Erythroblast (primary cell): ENCODE measurements at regions not wholly inside any gene's neighbourhood (a gene's known extent, or its start where the extent isn't known, plus 50 kb on each side); places are given as distances from the start of the nearest gene placed in this dataset.

Experiments
- GATA1 ChIP-seq: IDR thresholded peaks from 2 replicates; pipeline ENCODE4 v1.6.1; 2011; ENCODE audit warnings: low read depth, mild to moderate bottlenecking, control low read depth, low read length, moderate library complexity
- POLR2A ChIP-seq: IDR thresholded peaks from 2 replicates; pipeline ENCODE4 v1.6.1; 2011; ENCODE audit warnings: mild to moderate bottlenecking, low read length

DNA sequence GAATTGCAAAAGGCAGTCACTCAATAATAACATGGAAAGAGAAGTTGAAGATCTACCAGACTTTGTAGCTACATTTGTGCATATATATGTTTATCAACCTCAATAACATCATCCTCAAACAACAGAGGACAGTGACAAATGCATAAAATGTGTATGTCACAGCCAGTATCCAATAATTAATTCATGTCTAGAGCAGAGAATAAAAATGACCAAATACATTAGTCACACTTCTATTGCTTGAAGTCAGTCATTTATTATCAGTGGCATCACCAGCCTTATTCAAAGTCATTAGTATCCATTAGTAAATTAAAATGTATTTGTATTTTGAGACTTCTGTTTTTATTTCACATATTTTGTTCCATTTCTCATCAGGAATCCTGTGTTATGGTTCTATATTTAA is 852.8 kb downstream of the XPNPEP1 start:
- no peak for TF ChIP-seq POLR2A
- no peak for TF ChIP-seq GATA1
